ENCODE measurements at regions not wholly inside any gene's neighbourhood (a gene's known extent, or its start where the extent isn't known, plus 50 kb on each side); places are given as distances from the start of the nearest gene placed in this dataset.
A peak's percentile ranks its signal among the peaks of the same experiment; 100 is the strongest.
"Not testable (repeated sequence)": the region's sequence is repeated elsewhere in the genome, so short reads cannot be mapped to it uniquely, and the experiment has no call there.

DNA sequence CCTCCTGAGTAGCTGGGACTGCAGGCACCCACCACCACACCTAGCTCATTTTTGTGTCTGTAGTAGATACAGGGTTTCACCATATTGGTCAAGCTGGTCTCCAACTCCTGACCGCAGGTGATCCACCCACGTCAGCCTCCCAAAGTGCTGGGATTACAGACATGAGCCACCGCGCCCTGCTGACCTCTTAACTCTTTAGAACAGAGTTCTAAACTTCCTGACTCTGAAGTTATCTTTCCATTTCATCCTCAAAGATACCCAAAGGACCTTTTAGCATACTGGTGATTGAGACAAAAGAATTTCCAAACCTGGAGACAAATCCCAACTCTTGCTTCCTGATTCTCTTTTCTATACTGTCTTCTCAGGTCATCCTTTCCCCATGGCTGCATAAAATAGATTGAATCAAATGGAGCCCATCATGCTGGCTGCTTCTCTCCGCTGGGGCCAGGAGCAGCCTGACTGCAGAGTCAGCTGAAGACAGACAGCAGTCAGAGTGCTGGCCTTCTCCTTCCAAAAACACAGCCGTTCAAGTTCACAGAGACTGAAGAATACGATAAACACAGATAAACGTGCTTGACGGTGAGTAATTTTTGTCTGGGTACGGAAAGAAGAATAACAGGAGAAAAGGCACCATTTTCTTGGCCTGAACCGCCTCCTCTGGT, 76.5 kb upstream of the ATF7IP2 start:
- DNase-seq (ENCODE audit: extremely low read depth in 1 of 11, low read depth in 9 of 11, low spot score in 4 of 11), result no peak

DNA sequence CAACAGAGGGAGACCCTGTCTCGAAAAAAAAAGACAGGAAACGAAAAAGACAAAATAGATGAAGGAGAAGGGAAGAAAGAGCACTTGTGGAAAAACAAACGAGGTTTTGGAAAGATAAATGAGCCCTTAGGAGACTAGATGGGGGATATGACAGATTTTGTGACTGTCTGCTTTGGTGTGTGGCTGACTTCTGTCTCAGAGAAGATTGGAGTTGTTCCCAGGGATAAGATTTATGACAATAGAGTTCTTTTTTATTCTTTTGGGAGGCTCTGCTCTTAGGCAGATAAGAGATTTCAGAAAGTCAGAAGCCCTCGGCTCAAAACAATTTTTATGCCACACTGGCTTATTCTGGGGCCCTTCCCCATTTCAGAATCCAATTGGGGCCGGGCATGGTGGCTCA, 73.9 kb upstream of the ATF7IP2 start:
- DNase-seq (ENCODE audit: extremely low read depth in 1 of 11, low read depth in 9 of 11, low spot score in 4 of 11), result no peak

- DNase-seq (ENCODE audit: extremely low read depth in 1 of 11, low read depth in 9 of 11, low spot score in 4 of 11), result peak in 1 of 11 donors; percentile 52
Observed at GRCh38 chr16:10312784-10313724, 72.8 kb upstream of the ATF7IP2 start.

DNA sequence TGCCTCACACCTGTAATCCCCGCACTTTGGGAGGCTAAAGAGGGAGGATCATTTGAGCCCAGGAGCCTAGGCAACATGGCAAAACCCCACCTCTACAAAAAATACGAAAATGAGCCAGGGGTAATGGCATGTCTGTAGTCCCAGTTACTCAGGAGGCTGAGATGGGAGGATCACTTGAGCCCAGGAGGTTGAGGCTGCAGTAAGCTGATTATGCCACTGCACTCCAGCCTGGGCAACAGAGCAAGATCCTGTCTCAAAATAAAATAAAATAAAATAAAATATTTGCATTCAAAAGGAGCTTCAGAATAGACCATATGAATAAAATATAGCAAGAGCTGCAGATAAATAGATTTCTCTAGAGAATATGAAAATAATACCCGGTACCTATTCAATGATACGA, 71.5 kb upstream of the ATF7IP2 start:
- no peak for DNase-seq (ENCODE audit: extremely low read depth in 1 of 11, low read depth in 9 of 11, low spot score in 4 of 11)

GRCh38 chr16:10314811-10315210, 71.0 kb upstream of the ATF7IP2 start:
- no peak for DNase-seq (ENCODE audit: extremely low read depth in 1 of 11, low read depth in 9 of 11, low spot score in 4 of 11)

GRCh38 chr16:10317425-10318001, 68.3 kb upstream of the ATF7IP2 start:
- DNase-seq (ENCODE audit: extremely low read depth in 1 of 11, low read depth in 9 of 11, low spot score in 4 of 11), result no peak

DNA sequence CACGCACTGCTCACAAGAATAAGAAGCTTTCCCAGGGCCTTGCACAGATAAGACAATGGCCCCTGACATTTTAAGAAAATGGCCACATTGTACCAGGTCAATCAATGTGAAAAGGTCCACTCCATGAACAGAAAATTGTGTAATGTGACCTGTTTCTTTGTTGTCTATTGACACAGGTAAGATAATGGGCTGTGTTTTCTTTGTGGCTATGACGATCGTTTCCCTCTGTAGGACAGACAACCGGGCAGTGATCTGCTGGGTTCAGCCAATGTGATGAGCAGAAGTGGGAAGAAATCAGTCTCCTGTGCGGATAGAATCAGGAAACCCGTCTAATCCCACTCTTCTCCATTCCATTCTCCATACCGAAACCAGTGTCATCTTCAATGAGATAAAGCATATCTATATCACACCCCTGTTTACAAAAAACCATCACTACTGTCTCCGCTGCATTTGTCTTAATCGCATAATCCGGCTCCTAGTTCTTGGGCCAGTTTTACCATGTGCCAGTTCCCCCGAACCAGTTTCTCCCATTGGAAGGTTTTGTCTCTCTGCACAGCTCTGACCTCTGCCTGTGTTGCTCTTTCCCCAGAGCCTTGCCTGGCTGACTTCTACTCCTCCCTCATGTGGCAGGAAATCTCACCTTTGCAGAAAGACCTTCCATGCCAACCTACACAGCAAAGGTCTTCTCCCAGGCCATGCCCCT, 66.9 kb upstream of the ATF7IP2 start:
- no peak for DNase-seq (ENCODE audit: extremely low read depth in 1 of 11, low read depth in 9 of 11, low spot score in 4 of 11)

DNA sequence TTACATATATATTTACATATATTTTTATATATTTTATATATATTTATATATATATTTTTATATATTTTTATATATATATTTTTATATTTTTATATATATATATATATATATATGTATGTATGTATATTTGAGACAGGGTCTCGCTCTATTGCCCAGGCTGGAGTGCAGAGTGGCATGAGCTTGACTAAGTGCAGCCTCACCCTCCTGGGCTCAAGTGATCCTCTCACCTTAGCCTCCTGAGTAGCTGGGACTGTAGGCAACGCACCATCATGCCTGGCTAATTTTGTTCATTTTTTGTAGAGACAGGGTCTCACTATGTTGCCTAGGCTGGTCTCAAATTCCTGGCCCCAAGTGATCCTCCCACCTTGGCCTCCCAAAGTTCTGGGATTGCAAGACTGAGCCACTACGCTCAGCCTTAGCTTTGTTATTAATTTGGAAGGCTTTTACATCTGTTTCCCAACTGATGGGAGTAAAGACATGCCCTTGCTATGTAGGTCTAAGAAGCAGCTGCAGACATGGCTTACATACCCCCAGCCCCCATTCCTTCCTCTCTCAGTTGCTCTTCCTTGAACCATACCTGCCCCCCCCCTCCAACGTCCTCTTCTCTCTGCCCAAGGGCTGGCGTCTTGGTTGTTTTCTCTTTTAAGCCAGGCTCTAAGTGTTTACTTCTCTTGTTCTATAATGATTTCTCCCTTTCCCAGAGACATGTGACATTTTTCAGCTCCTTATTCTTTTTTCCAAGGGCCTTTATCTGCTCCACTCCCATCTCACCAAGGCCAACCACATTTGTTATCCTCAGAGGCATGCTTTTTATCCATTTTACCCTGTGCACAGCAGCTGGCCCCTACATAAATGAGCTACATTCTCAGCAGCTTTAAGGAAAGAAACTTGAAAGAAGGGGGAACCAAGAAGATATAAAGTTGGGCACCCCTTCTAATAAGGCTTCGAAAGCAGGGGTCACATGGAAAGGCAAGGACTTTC, 64.2 kb upstream of the ATF7IP2 start:
- no peak for DNase-seq (ENCODE audit: extremely low read depth in 1 of 11, low read depth in 9 of 11, low spot score in 4 of 11)

- DNase-seq (ENCODE audit: extremely low read depth in 1 of 11, low read depth in 9 of 11, low spot score in 4 of 11), result peak in 1 of 11 donors; percentile 55
Observed at GRCh38 chr16:10322723-10323527, 62.9 kb upstream of the ATF7IP2 start.

- no peak for DNase-seq (ENCODE audit: extremely low read depth in 1 of 11, low read depth in 9 of 11, low spot score in 4 of 11)
Observed at GRCh38 chr16:10323528-10323869, 62.4 kb upstream of the ATF7IP2 start.

DNA sequence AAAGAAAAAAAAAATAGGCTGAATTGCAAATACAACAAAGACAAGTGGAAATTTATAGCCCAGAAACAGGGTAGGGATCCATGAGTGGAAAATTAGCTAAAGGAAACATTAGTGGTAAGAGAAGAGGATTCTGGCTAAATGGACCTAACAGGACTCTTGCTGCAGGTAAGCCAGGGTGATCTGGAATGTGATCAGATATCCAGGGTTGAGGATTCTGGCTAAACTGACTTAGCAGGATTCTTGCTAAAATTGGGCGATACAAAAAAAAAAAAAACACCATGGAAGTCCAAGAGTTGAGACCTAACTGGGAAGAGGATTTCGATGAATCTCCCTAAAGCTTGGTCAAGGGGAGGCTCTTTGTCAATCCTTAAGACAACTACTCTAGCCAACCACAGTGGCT, 61.7 kb upstream of the ATF7IP2 start:
- DNase-seq (ENCODE audit: extremely low read depth in 1 of 11, low read depth in 9 of 11, low spot score in 4 of 11), result no peak

DNA sequence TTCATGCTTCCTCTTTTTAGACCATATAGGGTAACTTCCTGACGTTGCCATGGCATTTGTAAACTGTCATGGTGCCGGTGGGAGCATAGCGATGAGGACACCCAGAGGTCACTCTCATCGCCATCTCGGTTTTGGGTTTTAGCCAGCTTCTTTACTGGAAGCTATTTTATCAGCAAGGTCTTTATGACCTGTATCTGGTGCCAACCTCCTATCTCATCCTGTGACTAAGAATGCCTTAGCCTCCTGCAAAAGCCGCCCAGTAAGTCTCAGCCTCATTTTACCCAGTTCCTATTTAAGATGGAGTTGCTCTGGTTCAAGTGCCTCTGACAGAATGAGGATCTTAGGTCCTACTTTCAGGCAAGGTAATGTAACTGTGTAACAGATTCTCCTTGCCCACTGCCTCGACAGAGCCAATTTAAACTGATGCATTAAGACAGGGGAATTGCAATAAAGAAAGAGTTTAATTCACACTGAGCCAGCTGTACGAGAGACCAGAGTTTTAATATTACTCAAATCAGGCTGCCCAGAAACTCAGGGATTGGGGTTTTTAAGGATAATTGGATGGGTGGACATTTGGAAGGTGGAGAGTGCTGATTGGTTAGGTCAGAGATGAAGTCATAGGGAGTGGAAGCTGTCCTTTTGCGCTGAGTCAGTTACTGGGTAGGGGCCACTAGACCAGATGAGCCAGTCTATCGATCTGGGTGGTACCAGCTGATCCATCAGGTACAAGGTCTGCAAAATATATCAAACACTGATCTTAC, 59.9 kb upstream of the ATF7IP2 start:
- no peak for DNase-seq (ENCODE audit: extremely low read depth in 1 of 11, low read depth in 9 of 11, low spot score in 4 of 11)

- DNase-seq (ENCODE audit: extremely low read depth in 1 of 11, low read depth in 9 of 11, low spot score in 4 of 11), result no peak
Observed at GRCh38 chr16:10326647-10327046, 59.2 kb upstream of the ATF7IP2 start.

GRCh38 chr16:10328291-10328690, 57.6 kb upstream of the ATF7IP2 start:
- not testable (repeated sequence) for DNase-seq (ENCODE audit: extremely low read depth in 1 of 11, low read depth in 9 of 11, low spot score in 4 of 11)

DNA sequence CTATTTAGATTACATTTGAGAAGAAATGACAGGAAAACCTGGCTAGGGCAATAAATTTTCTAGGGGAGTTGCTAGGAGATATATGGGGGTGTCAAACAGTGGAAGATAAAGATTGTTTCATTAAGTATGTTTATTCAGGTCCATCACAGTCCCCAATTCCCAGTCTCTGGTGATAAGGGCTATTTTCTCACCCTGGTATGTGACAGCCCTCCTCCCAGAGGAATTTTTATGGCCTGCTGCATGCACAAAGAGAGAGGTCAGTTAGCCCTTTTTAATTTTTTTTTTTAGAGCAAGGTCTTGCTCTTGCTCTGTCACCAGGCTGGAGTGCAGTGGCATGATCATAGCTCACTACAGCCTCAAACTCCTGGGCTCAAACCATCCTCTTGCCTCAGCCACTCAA, 53.6 kb upstream of the ATF7IP2 start:
- peak in 1 of 11 donors; percentile 48 for DNase-seq (ENCODE audit: extremely low read depth in 1 of 11, low read depth in 9 of 11, low spot score in 4 of 11)

GRCh38 chr16:10332775-10333174, 53.1 kb upstream of the ATF7IP2 start:
- DNase-seq (ENCODE audit: extremely low read depth in 1 of 11, low read depth in 9 of 11, low spot score in 4 of 11), result no peak
